ENCODE measurements at regions not wholly inside any gene's neighbourhood (a gene's known extent, or its start where the extent isn't known, plus 50 kb on each side); places are given as distances from the start of the nearest gene placed in this dataset.

GRCh38 chr20:50251383-50251748 lies 60.7 kb downstream of the CEBPB start:
- H3K36me3 ChIP-seq, result no peaks in the 10 kb centered on the region
- no peaks in the 10 kb centered on the region for H3K9me3 ChIP-seq (ENCODE audit: severe bottlenecking)
- H3K4me3 ChIP-seq (ENCODE audit: low read depth, low read length), result no peak overlapping the region
- no peak for DNase-seq
- TF ChIP-seq CTCF (IDR thresholded peaks at IDR 0.05; ENCODE audit: low read depth, low read length), result no peak
- H3K27ac ChIP-seq, result no peak overlapping the region
- no peaks in the 10 kb centered on the region for H3K27me3 ChIP-seq (ENCODE audit: insufficient read depth, low read depth, severe bottlenecking)

DNA sequence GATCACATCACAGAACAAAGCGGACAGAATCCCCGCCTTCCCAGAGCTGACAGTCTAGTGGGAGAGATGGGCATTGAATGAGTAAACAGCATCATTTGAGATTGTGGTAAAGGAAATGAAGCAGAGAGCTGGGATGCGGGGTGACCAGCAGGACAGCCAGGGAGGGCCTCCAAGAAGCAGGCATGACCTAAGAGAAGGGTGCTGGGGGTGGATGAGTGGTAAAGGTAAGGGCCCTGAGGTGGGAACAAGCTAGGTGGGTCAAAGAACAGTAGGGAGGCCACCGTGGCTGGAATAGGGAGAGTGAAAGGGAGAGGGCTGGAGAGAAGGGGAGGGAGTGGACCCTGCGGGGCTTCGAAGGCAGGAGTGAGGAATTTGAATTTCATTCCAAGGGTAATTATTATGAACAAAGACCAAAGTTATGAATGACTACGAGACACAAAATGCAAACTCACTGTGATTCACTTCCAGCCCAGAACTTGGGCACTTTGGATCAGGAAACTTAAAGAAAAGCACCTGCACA lies 61.4 kb downstream of the CEBPB start:
- Histone ChIP-seq H3K27me3 (ENCODE audit: insufficient read depth, low read depth, severe bottlenecking) (no peaks in the 10 kb centered on the region), H3K36me3 (no peaks in the 10 kb centered on the region), H3K27ac (no peak overlapping the region), H3K9me3 (ENCODE audit: severe bottlenecking) (no peaks in the 10 kb centered on the region), H3K4me3 (ENCODE audit: low read depth, low read length) (no peak overlapping the region)
- TF ChIP-seq CTCF (IDR thresholded peaks at IDR 0.05; ENCODE audit: low read depth, low read length), result no peak
- no peak for DNase-seq

DNA sequence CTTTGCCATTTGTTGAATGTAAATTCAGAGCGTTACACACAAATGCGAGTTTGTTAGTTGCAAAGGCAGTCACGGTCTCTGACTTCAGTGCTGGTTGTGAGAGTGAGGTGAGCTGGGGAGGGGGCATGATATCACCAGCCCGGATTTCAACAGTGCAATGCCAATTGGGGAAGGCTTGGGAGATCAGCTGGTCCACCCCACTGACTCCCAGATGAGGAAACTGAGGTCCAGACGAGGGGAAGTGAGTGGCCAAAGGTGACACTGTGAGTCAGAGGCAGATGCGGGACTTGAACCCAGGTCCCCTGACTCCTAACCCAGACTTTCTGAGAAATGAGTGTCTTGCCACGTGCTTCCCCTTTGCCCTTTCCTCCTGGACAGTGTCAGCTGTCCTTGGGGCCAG lies 62.1 kb downstream of the CEBPB start:
- Histone ChIP-seq H3K27ac (no peak overlapping the region), H3K4me3 (ENCODE audit: low read depth, low read length) (no peak overlapping the region), H3K9me3 (ENCODE audit: severe bottlenecking) (no peaks in the 10 kb centered on the region), H3K27me3 (ENCODE audit: insufficient read depth, low read depth, severe bottlenecking) (no peaks in the 10 kb centered on the region), H3K36me3 (no peaks in the 10 kb centered on the region)
- TF ChIP-seq CTCF (IDR thresholded peaks at IDR 0.05; ENCODE audit: low read depth, low read length), result no peak
- no peak for DNase-seq

DNA sequence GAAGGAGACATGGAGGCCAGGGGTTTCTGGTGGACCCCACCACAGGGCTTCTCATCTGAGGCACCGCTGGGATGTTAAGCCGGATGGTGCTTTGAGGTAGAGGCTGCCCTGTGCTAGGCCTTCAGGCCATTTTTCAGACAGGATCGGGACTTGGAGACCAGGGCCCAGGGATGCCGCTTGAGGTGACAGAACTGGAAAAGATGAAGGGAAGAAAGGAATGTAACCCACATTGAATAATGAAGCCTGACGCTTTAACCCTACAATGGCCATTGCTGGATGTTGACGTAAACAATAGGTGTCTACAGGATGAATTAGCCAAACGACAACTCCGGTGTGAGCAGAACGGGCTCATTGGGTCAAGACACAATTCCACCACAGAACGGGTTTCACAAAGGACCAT lies 62.5 kb downstream of the CEBPB start:
- Histone ChIP-seq H3K36me3 (no peaks in the 10 kb centered on the region), H3K9me3 (ENCODE audit: severe bottlenecking) (no peaks in the 10 kb centered on the region), H3K27me3 (ENCODE audit: insufficient read depth, low read depth, severe bottlenecking) (no peaks in the 10 kb centered on the region), H3K27ac (no peak overlapping the region), H3K4me3 (ENCODE audit: low read depth, low read length) (no peak overlapping the region)
- DNase-seq, result no peak
- no peak for TF ChIP-seq CTCF (IDR thresholded peaks at IDR 0.05; ENCODE audit: low read depth, low read length)

DNA sequence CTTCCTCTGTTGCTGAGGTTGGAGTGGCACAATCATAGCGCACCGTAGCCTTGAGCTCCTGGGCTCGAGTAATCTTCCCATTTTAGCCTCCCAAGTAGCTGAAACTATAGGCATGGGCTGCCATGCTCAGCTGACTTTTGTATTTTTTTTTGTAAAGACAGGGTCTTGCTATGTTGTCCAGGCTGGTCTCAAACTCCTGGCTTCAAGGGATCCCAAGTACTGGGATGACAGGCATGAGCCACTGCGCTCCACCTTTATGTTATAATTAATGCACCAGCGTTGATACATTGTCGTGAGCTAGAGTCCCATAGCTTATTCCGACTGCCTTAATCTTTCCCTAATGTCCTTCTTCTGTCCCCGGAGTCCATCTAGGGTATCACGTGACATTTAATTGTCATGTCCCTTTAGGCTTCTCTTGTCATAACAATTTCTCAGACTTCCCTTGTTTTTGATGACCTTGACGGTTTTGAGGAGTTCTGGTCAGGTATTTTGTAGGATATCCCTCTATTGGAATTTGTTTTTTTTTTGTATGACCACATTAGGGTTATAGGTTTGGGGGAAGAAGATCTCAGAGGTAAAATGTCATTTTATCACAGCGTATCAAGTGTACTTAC lies 63.9 kb downstream of the CEBPB start:
- TF ChIP-seq CTCF (IDR thresholded peaks at IDR 0.05; ENCODE audit: low read depth, low read length), result no peak
- H3K27ac ChIP-seq, result no peak overlapping the region

GRCh38 chr20:50256577-50256976 lies 65.9 kb downstream of the CEBPB start:
- Histone ChIP-seq H3K27me3 (ENCODE audit: insufficient read depth, low read depth, severe bottlenecking) (no peaks in the 10 kb centered on the region), H3K36me3 (no peaks in the 10 kb centered on the region), H3K4me3 (ENCODE audit: low read depth, low read length) (no peak overlapping the region), H3K9me3 (ENCODE audit: severe bottlenecking) (no peaks in the 10 kb centered on the region), H3K27ac (no peak overlapping the region)
- no peak for DNase-seq
- no peak for TF ChIP-seq CTCF (IDR thresholded peaks at IDR 0.05; ENCODE audit: low read depth, low read length)

More for the DNA sequence above, 63.9 kb downstream of the CEBPB start:
- Histone ChIP-seq H3K36me3 (no peaks in the 10 kb centered on the region), H3K27me3 (ENCODE audit: insufficient read depth, low read depth, severe bottlenecking) (no peaks in the 10 kb centered on the region), H3K4me3 (ENCODE audit: low read depth, low read length) (no peak overlapping the region), H3K9me3 (ENCODE audit: severe bottlenecking) (no peaks in the 10 kb centered on the region)
- DNase-seq, result no peak
